ENCODE measurements at regions not wholly inside any gene's neighbourhood (a gene's known extent, or its start where the extent isn't known, plus 50 kb on each side); places are given as distances from the start of the nearest gene placed in this dataset.

- TF ChIP-seq CTCF (IDR thresholded peaks at IDR 0.05) (no peak), POLR2A (IDR thresholded peaks at IDR 0.05) (no peak)
Observed at GRCh38 chr2:120674246-120675170, 61.2 kb upstream of the GLI2 start.

All from esophagus squamous epithelium (tissue), 4 donors.